GM21381 (cell line): ENCODE measurements at regions not wholly inside any gene's neighbourhood (a gene's known extent, or its start where the extent isn't known, plus 50 kb on each side); places are given as distances from the start of the nearest gene placed in this dataset.

ENCODE experiments used
- ATAC-seq: cut with Tn5 transposase; IDR thresholded peaks from one replicate; pipeline ENCODE4 v1.9.1; 2021; ENCODE audit warnings: mild to moderate bottlenecking, moderate library complexity; ENCODE audit not compliant: unreplicated experiment

DNA sequence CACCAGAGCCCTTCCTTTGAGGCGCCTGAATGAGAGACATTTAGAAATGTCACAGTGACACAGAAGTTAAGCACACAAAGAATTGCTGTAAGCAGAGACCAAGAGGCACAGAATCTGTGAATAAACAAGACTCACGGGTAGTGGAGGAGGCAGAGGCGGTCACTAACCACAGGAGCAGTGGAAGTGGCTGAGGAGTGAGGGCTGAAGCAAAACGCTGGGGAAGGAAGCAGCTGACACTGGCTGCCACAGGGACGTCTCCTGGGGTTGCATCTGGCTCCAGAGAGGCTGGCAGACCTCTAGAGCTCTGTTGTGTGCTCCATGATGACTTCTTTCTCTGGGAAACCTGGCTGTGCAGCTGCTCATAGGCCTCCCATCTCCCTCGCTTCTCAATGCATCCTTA is 65.0 kb upstream of the SLC2A12 start:
- no peak for ATAC-seq

DNA sequence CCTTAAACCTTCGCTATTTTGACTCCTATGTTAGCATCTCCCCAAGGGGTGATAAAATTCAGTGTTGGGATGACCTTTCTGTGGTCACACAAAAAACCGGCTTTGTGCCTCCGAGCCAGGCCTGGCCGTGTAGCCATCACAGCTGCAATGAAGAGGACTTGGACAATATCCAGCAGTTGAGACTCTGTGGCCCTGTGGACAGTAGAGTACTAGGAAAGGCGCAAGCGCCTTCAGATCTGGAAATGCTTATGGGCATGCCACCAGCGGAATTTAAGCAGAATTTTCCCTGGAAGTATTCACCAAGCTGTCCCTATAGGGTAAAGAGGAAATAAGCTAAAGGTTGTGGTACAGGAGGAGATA is 63.3 kb upstream of the SLC2A12 start:
- ATAC-seq = no peak

DNA sequence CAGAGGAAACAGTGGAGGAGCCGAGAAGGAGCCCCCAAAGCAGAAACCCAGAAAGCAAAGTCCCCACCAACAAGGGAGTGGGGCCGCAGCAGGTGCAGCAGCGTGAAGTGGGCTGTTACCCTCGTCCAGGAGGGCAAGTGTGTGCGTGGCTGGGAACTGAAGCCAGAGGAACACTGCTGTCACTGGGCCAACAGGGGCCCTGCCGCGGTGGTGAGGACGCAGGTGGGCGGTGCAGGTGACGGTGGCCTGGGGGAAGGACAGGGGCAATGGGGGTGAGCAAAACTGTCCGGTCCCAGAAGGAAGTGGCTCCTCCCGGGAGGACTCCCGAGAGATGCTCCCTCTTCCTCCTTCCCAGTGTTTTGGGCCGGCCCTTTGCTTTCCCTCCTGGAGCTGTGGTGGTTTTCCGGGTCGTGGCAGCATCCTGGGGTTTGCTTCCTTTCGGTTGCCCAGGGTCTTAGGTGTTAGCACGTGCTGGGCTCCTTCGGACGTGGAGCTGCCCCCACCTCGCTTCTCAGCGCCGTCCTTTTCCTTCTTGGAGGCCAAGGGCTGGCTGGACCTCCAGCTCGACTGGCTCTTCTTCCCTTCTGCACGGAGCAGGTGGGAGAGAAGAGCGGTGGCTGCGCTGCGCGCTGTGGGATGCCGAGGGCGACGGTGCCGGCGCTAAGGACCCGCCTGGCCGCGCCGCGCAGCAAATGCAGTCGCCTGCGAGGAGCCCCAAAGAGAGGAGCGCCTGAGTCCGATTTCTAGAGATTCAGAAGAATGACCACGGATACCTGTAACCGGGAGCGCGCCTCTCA is 62.7 kb upstream of the SLC2A12 start:
- ATAC-seq = no peak

DNA sequence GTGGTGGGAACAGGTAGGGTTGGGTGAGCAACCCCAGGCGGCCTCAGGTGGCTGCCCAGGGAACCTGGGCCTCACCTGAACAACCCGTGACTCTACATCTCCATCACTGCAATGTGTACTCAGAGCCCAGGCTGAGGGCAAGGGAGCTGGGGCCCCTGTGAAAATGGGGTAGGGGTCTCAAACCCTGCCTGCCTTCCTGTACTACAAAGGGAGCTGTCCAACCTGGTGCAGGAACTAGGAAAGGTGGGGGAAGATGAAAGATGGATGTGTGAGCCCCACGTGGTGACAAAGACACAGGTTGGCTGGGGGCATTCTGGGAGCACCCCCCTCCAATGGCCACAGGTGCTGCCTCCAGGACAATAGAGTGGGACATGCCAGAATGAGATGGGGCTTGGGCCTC is 62.1 kb upstream of the SLC2A12 start:
- ATAC-seq = no peak

DNA sequence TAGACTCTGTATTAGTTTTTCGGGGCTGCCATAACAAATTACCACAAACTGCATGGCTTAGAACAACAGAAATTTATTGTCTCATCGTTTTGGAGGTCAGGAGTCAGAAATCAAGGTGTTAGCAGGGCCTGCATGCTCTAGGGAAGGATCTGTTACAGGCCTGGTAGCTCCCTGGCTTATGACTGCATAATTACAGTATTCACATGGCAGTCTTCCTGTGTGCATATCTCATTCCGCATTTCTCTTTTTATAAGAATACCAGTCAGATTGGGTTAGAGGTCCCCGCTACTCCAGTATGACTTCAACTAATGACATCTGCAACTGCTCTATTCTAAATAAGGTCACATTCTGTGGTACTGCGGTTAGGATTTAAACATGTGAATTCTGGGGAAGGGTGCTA is 59.3 kb upstream of the SLC2A12 start:
- no peak for ATAC-seq

DNA sequence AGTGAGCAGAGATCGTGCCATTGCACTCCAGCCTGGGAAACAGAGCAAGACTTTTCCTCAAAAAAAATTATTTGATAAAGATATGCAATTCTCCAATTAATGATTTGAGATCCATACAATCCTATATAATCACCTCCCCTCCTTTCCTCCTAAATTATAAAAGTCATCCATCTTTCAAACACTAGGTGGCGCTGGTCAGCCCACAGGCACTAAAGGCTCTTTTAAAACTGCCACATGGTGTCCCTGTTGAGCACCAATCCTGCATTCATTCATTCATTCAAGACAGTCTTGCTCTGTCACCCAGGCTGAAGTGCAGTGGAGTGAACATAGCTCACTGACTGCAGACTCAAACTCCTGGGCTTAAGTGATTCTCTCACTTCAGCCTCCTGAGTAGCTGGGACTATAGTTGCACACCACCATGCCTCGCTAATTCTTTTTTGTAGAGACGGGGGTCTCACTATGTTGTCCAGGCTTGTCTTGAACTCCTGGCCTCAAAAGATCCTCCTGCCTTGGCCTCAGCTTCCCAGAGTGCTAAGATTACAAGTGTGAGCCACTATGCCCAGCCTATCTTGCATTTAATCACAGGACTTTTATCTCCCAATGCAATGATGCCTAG is 58.7 kb upstream of the SLC2A12 start:
- peak; percentile 76 for ATAC-seq

DNA sequence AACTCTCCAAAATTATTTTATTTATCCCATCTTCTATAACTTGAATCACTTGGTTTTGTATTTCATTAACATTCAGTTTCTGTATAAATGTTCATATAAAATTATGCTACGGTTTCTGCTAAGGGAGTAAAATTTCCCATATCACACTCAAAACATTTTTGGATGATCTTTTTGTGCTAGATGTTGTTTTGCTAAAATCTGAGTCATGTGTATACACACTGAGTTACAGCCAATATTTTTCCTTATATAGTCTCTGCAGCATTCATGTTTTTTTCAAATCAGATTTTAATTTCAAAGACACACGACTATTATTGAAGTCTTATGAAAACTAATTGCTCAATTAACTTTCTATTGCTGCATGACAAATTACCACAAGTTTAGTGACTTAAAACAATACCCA is 54.3 kb upstream of the SLC2A12 start:
- ATAC-seq = no peak

DNA sequence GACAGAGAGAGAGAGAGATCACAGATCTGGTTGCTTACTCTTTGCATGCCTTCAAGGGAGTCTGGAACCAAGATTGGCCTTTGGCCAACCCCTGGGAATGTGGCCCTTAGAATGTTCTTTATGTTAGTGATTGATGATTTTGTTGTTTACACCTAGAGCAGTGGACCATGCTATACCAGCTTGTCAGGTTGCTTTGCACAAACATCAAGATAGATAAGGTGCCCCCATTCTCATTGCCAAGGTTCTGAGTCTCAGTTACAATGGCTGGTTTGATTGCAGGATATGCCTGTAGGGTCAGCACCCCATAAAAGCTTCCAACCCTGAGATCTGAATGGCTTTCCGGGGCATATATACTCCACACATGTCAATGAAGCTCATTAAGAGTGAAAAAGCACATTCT is 53.5 kb upstream of the SLC2A12 start:
- ATAC-seq = no peak

DNA sequence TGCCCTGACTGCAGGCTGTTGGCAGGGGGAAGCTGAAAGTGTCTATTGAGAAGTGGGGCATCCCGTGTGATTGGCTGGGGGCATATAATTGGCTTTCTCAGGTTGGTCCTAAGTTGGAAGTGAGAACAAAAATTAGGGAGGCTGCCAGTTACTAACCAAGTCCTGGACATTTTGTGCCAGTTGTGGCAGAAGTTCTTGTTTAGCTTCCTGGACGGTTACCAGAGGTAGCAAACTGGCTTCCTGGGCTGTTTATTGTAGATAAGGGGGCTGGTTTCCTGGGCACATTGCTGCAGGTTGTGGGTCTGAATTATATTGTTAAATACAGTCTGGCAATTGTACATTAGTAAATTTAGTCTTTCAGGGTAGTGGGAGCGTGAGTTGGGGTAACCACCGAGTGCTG is 50.6 kb upstream of the SLC2A12 start:
- ATAC-seq = no peak
